ENCODE measurements at regions not wholly inside any gene's neighbourhood (a gene's known extent, or its start where the extent isn't known, plus 50 kb on each side); places are given as distances from the start of the nearest gene placed in this dataset.

DNA sequence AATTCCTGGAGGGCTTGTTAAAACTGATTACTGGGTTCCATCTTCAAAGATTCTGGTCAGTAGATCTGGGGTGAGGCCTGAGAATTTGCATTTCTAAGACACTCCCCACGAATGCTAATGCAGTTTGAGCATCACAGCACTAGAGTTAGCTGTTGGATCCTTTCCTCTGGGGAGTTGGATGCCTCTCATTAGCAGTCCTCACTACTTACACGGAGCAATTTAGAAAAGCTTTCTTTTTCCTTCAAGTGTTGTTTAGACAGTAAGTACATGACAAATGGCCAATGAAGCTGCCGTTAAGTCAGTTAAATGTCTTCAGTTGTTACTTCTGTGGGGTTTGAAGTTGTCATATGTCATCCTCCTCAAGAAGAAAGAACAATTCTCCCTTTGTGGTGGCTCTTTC lies 74.9 kb upstream of the HMHB1 start:
- no peak overlapping the region for H3K27ac Mint-ChIP-seq
- H3K36me3 Mint-ChIP-seq = no peaks in the 10 kb centered on the region
- DNase-seq (ENCODE audit: low spot score in 2 of 2) (no peak), ATAC-seq (no peak)
- no peaks in the 10 kb centered on the region for H3K9me3 Mint-ChIP-seq

GRCh38 chr5:143734456-143734780 lies 77.5 kb upstream of the HMHB1 start:
- Mint-ChIP-seq H3K27ac (no peak overlapping the region), H3K36me3 (no peaks in the 10 kb centered on the region), H3K9me3 (no peaks in the 10 kb centered on the region)
- ATAC-seq (no peak), DNase-seq (ENCODE audit: low spot score in 2 of 2) (no peak)

DNA sequence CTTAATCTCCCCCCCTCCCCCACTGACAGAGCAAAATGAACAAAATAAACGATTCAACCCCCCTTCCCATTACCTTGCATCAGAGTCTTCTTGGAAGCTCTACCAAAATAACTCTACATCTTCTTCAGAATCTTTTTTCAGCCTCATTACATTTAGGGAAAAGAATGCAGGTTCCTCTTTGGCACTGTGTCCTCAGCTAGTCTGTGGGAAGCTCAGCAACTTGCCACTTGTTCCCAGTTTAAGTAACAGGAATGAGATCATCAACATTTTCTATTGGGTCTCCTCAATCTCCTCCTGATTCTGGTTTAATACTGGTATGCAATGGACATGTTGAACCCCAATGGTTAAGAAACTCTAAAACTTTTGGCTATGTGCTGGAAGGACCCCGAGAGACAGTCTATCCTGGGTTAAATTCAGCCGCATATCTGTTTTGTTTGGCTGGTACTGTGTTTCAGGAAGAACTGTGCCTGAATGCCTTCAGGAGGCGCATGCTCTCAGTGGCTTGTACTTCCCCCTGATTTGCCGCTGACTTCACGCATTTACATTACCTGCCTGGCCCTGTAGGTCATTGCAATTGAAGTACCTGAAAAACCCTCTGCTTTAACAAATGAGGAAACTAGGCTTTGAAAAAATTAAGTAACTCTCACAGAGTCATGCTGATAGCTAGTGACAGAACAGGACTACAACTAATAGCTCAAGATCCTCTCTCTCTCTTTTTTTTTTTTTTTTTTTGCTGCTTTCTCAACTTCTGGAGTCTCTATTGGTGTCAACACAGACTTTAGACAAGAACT lies 78.1 kb upstream of the HMHB1 start:
- H3K9me3 Mint-ChIP-seq = no peaks in the 10 kb centered on the region
- H3K27ac Mint-ChIP-seq = no peak overlapping the region
- DNase-seq (ENCODE audit: low spot score in 2 of 2) (no peak), ATAC-seq (no peak)
- no peaks in the 10 kb centered on the region for H3K36me3 Mint-ChIP-seq

GRCh38 chr5:143732402-143732801 lies 79.6 kb upstream of the HMHB1 start:
- H3K36me3 Mint-ChIP-seq = no peaks in the 10 kb centered on the region
- ATAC-seq = no peak
- H3K9me3 Mint-ChIP-seq = no peaks in the 10 kb centered on the region
- no peak overlapping the region for H3K27ac Mint-ChIP-seq
- no peak for DNase-seq (ENCODE audit: low spot score in 2 of 2)

- Mint-ChIP-seq H3K27ac (no peak overlapping the region), H3K9me3 (peaks cover 0 to 4% of the 10 kb centered on the region in 2 donors), H3K36me3 (no peaks in the 10 kb centered on the region)
- ATAC-seq (no peak), DNase-seq (ENCODE audit: low spot score in 2 of 2) (no peak)
These were observed 81.7 kb upstream of the HMHB1 start for GRCh38 chr5:143730112-143730801.

GRCh38 chr5:143729334-143729946 lies 82.5 kb upstream of the HMHB1 start:
- Mint-ChIP-seq H3K27ac (no peak overlapping the region), H3K36me3 (peaks cover 6 to 7% of the 10 kb centered on the region in 2 donors), H3K9me3 (peaks cover 7 to 12% of the 10 kb centered on the region in 2 donors)
- ATAC-seq (no peak), DNase-seq (ENCODE audit: low spot score in 2 of 2) (no peak)

DNA sequence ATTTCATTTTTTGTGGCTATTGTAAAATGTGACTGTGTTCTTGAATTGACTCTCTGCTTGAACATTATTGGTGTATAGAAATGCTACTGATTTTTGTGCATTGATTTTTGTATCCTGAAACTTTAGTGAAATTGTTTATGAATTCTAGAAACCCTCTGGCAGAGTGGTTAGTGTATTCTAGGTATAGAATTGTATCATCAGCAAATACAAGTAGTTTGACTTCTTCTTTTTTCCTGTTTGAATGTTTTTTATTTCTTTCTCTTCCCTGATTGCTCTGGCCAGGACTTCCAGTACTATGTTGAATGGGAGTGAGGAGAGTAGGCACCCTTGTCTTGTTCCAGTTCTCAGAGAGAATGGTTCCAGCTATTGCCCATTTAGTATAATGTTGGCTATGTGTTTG lies 88.8 kb upstream of the HMHB1 start:
- H3K36me3 Mint-ChIP-seq = peaks cover 10 to 22% of the 10 kb centered on the region in 2 donors

DNA sequence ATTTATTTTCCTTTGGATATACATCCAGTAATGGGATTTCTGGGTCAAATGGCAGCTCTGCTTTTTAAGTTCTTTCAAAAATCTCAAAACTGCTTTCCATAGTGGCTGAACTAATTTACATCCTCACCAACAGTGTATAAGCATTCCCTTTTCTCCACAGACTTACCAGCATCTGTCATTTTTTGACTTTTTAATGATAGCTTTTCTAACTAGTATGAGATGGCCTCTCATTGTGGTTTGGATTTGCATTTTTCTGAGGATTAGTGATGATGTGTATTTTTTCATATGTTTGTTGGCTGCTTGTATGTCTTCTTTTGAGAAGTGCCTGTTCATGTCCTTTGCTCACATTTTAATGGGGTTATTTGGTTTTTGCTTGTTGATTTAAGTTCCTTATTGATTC lies 90.0 kb upstream of the HMHB1 start:
- Mint-ChIP-seq H3K27ac (no peak overlapping the region), H3K9me3 (peaks cover 11 to 23% of the 10 kb centered on the region in 2 donors), H3K36me3 (peaks cover 10 to 22% of the 10 kb centered on the region in 2 donors)
- no peak for ATAC-seq
- no peak for DNase-seq (ENCODE audit: low spot score in 2 of 2)

More for the DNA sequence above, 88.8 kb upstream of the HMHB1 start:
- ATAC-seq (no peak), DNase-seq (ENCODE audit: low spot score in 2 of 2) (no peak)
- Mint-ChIP-seq H3K9me3 (peaks cover 11 to 23% of the 10 kb centered on the region in 2 donors), H3K27ac (no peak overlapping the region)

- Mint-ChIP-seq H3K36me3 (peaks cover 10 to 22% of the 10 kb centered on the region in 2 donors), H3K27ac (no peak overlapping the region), H3K9me3 (peaks cover 11 to 22% of the 10 kb centered on the region in 2 donors)
- ATAC-seq = no peak
- DNase-seq (ENCODE audit: low spot score in 2 of 2) = no peak
These were observed 91.3 kb upstream of the HMHB1 start for GRCh38 chr5:143720689-143721088.

- H3K9me3 Mint-ChIP-seq = no peaks in the 10 kb centered on the region
- H3K27ac Mint-ChIP-seq = no peak overlapping the region
- no peak for DNase-seq (ENCODE audit: low spot score in 2 of 2)
- H3K36me3 Mint-ChIP-seq = no peaks in the 10 kb centered on the region
- no peak for ATAC-seq
These were observed 94.6 kb upstream of the HMHB1 start for GRCh38 chr5:143717400-143717799.

- H3K36me3 Mint-ChIP-seq = no peaks in the 10 kb centered on the region
- no peak for ATAC-seq
- no peaks in the 10 kb centered on the region for H3K9me3 Mint-ChIP-seq
- no peak overlapping the region for H3K27ac Mint-ChIP-seq
- DNase-seq (ENCODE audit: low spot score in 2 of 2) = no peak
These were observed 95.1 kb upstream of the HMHB1 start for GRCh38 chr5:143716881-143717280.

GRCh38 chr5:143715616-143716015 lies 96.3 kb upstream of the HMHB1 start:
- Mint-ChIP-seq H3K9me3 (no peaks in the 10 kb centered on the region), H3K36me3 (no peaks in the 10 kb centered on the region), H3K27ac (no peak overlapping the region)
- DNase-seq (ENCODE audit: low spot score in 2 of 2) = no peak
- ATAC-seq = no peak

DNA sequence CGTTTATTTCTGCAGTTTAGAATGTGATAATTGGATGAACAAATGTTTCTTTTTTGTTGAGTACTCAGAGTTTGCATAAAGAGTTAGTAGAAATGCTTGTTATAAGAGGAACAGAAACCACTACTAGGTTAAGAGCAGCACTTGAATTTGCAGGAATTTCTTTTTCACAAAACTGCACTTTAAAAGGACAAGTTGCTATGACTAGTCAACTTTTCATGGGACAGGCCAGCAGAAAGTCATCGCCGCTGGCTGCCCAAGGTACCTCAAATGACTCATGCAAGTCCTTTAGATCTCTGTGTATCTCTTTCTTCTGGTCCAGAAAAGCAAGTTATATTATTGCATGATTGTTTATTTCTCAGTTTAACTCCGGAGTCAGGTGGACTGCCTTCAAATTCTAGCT lies 97.3 kb upstream of the HMHB1 start:
- H3K27ac Mint-ChIP-seq = no peak overlapping the region
- ATAC-seq (no peak), DNase-seq (ENCODE audit: low spot score in 2 of 2) (no peak)
- H3K36me3 Mint-ChIP-seq = no peaks in the 10 kb centered on the region
- H3K9me3 Mint-ChIP-seq = no peaks in the 10 kb centered on the region

DNA sequence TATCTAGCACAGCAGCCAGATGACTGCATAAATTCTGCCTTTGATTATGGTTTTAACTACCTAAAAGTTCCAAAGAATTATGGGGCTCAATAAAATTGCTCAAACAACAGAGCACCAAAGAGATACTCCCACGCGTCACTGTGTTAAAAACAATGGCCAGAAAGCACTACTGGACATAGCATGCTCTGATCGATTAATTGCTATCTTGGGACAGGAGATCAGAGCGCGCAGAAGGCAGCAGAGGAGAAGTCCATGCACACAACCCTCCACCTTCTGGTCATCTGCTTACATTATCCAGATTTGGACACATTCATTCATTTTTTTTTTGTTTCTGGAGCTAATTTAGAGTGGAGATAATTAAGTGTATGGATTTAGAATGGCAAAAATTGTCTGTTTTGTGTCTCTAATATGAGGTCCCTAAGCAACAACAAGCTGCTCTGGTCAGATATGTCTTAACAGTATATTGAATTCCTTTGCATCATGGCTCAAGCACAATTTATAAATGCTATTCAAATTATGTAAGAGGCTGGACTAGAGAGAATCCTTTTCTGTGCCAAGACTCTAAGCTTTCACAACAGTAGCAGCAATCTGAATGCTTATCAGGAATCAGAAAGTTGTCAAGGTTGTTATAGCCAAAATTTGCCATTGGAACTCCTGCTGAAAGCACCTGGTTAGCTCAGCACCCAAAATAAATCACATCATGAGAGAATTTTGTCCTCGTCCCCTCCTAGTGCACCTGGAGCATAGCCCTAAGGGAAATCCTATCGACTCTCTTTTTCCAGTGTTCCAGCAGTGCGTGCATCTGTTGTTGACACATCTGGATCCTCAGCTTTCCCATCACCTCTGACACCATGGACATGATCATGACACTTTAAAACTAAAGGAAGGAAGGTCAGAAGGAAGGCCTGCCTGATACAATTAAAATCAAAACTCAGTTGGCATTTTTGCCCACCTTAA lies 98.6 kb upstream of the HMHB1 start:
- DNase-seq (ENCODE audit: low spot score in 2 of 2) (no peak), ATAC-seq (no peak)
- Mint-ChIP-seq H3K27ac (no peak overlapping the region), H3K36me3 (no peaks in the 10 kb centered on the region), H3K9me3 (no peaks in the 10 kb centered on the region)

DNA sequence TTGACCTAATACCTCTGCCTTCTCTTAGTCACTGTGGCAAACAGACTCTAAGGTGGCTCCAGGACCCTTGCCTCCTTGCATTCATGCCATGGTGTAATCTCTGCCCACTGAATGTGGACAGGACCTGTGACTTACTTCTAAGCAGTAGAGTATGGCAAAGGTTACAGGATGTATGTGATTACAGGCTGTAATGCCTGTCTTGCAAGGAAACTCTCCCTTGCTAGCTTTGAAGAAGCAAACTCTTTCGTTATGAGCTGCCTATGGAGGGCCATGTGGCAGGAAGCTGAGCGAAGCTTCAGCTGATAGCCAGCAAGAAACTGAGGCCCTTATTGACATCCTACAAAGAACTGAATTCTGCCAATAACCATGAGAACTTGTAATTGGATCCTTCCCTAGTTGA lies 103.3 kb upstream of the HMHB1 start:
- no peak overlapping the region for H3K27ac Mint-ChIP-seq
- H3K9me3 Mint-ChIP-seq = no peaks in the 10 kb centered on the region
- peak in 1 of 2 donors; percentile 62 for ATAC-seq
- no peak for DNase-seq (ENCODE audit: low spot score in 2 of 2)
- no peaks in the 10 kb centered on the region for H3K36me3 Mint-ChIP-seq

- DNase-seq (ENCODE audit: low spot score in 2 of 2) (no peak), ATAC-seq (no peak)
- Mint-ChIP-seq H3K27ac (no peak overlapping the region), H3K36me3 (no peaks in the 10 kb centered on the region), H3K9me3 (no peaks in the 10 kb centered on the region)
These were observed 104.2 kb upstream of the HMHB1 start for GRCh38 chr5:143707806-143708205.

GRCh38 chr5:143705381-143705780 lies 106.6 kb upstream of the HMHB1 start:
- H3K9me3 Mint-ChIP-seq = no peaks in the 10 kb centered on the region
- no peaks in the 10 kb centered on the region for H3K36me3 Mint-ChIP-seq
- DNase-seq (ENCODE audit: low spot score in 2 of 2) (no peak), ATAC-seq (no peak)
- no peak overlapping the region for H3K27ac Mint-ChIP-seq
